Left renal pelvis (tissue), 4 donors: ENCODE measurements at regions not wholly inside any gene's neighbourhood (a gene's known extent, or its start where the extent isn't known, plus 50 kb on each side); places are given as distances from the start of the nearest gene placed in this dataset.
"Not testable (repeated sequence)": the region's sequence is repeated elsewhere in the genome, so short reads cannot be mapped to it uniquely, and the experiment has no call there.

Source experiments
- DNase-seq, 4 donors: peaks; one replicate each; pipeline ENCODE4 v3.0.0-alpha.2; 2013; ENCODE audit warnings: low read depth in 4 of 4, low spot score in 3 of 4

DNA sequence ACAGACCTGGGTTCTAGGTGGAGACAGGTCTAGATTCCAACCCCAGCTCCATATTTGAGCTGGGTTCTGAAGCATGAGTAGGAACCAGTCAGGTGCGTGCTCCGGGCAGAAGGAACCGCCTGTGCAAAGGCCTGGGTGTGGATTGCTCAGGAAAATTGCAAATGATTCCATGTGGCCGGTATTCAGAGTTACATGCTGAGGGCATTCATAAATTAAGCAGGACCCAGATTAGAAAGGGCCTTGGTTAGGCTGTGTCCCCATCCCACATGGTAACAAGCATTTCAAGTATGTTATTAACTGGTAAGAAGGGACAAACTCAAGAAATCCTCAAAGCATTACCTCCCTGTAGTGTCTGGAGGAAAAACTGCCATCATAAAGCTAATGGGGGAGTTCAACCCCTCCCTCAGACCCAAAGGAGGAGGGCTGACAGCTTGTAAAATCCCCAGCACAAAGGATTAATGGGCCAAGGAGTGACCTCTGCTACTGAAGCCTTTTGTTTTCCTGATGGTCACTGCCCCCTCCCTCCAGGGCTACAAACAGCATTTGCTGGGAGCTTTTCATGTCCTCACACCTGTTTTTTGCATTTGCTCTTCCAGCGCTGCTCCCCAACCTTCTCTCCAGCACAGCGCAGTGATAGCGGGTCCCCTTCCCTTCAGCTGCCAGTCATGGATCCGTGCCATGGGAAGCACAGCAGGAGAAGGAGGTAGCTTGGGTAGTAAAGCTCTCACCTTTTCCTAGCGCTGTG lies 218.0 kb downstream of the C16orf95 start:
- peak in 3 of 4 donors; percentile 48 to 78 (median 60) for DNase-seq

GRCh38 chr16:87100306-87101058 lies 216.7 kb downstream of the C16orf95 start:
- no peak for DNase-seq

- DNase-seq = no peak
These were observed 215.3 kb downstream of the C16orf95 start for GRCh38 chr16:87101903-87102302.

GRCh38 chr16:87107201-87107600 lies 210.0 kb downstream of the C16orf95 start:
- DNase-seq = no peak

DNA sequence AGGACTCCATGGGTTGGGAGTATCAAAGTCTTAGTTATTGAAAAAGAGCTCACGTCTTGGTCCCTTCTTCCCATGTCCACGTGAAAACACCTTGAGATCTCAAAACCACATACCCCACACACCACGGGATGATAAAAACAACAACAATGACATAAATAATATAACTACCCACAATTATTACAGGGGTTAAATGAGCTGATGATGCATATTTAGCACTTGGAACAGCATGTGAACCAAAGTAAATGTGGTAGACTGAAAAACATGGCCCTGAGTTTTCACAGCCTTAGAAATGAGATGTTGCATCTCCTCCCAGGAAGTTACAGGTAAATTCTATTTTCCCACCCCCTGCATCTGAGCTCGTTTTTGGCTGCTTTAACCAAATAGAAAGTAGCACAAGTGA lies 208.9 kb downstream of the C16orf95 start:
- DNase-seq = no peak

- no peak for DNase-seq
These were observed 208.3 kb downstream of the C16orf95 start for GRCh38 chr16:87108941-87109340.

DNA sequence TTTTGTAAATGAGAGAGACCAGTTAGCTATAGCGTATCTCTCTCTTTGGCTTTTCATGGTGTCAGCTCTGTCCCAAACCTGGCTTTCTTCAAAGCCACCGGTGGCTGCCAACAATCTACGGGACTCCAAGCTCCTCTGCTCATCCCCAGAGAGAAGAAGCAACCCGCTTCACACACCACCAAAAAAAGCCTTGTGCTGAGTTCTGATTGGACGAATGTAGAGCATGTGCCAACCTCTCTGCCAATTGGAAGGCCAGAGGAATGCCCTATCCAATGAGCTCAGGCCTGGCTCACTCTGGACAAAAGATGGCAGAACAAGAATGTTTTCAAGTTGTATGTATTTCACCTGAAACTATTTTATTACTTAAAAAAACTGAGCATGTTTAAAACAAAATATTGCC lies 202.4 kb downstream of the C16orf95 start:
- no peak for DNase-seq

GRCh38 chr16:87115646-87116045 lies 201.5 kb downstream of the C16orf95 start:
- DNase-seq = no peak

- no peak for DNase-seq
These were observed 199.3 kb downstream of the C16orf95 start for GRCh38 chr16:87117936-87118335.

- DNase-seq = no peak
These were observed 198.0 kb downstream of the C16orf95 start for GRCh38 chr16:87119168-87119567.

GRCh38 chr16:87119748-87120147 lies 197.4 kb downstream of the C16orf95 start:
- no peak for DNase-seq

GRCh38 chr16:87121816-87122215 lies 195.4 kb downstream of the C16orf95 start:
- DNase-seq = no peak

GRCh38 chr16:87123356-87124001 lies 193.7 kb downstream of the C16orf95 start:
- no peak for DNase-seq

DNA sequence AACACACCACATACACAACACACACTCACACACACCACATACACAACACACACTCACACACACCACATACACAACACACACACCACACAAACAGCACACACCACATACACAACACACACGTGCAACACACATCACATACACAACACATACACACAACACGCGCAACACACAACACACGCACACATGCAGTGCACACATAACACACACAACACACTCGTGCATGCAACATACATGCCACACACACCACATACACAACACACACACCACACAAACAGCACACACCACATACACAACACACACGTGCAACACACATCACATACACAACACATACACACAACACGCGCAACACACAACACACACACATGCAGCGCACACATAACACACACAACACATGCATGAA lies 192.8 kb downstream of the C16orf95 start:
- DNase-seq = not testable (repeated sequence)

DNA sequence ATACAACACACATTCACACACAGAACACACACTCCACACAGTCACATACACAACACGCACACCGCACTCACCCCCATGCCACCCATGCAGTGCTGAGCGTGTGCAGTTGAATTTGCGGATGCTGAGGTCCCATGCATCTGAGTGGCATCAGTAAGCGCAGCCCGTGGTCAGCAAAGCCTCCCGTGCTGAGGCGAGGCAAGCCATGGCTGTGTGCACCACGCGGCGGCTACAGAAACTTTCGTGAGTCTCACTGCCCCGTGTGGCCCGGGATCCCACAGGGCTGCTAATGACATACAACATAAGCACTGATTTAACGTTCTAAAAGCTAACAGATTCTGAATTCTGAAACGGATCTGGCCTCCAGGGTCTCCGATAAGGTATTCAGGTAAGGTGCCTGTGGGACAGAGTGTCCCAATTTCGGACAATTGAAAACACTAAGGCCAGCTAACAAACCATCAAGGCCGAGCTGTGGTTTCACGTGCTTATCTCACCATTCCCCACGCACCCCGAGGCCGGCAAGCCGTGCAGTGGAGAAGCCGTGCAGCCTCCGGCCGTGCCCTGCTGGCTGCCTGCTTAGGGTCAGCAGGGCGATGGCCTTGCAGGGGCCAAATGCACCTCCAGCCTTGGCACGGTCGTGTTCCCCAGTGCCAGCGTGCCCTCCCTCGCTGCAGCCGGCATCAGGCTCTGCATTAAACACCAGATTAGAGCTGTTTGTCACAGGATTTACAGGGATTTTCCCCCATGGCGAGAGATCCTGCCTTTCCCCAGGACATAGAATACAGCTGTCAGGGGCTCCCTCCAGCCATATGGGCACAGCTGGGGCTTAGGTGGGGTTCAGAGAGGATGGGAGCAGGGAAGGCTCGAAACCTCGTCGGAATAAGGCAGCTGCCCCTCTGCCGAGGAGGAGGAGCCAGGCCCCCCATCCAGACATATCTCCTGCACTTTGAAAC lies 191.7 kb downstream of the C16orf95 start:
- DNase-seq = no peak

DNA sequence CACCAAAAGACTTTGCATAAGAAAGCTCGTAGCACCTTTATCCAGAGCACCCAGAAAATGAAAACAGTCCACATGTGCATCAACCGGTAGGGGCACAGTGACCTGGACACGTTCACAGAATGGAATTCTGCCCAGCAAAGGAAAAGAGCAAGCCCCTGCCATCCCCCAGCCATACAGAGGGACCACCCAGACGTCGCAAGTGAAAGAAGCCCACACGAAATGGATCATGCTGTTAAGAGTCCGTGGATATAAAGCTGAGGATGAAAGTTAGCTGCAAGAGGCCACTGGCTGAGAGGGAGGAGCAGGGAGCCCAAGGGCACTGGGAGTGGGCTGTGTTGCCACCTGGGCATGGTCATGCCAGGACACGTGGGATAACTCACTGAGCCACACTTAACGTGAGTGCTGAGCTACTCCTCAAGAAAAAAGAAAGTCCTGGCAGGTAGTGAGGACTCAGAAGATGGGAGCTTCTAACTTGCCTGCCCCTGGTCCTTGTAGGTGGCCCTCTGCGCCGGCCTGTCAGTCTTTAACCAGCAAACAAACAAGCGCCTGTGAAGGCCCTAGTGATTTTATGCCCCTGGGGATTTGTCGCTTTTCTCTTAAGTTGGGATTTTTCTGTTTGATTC lies 190.7 kb downstream of the C16orf95 start:
- no peak for DNase-seq

DNA sequence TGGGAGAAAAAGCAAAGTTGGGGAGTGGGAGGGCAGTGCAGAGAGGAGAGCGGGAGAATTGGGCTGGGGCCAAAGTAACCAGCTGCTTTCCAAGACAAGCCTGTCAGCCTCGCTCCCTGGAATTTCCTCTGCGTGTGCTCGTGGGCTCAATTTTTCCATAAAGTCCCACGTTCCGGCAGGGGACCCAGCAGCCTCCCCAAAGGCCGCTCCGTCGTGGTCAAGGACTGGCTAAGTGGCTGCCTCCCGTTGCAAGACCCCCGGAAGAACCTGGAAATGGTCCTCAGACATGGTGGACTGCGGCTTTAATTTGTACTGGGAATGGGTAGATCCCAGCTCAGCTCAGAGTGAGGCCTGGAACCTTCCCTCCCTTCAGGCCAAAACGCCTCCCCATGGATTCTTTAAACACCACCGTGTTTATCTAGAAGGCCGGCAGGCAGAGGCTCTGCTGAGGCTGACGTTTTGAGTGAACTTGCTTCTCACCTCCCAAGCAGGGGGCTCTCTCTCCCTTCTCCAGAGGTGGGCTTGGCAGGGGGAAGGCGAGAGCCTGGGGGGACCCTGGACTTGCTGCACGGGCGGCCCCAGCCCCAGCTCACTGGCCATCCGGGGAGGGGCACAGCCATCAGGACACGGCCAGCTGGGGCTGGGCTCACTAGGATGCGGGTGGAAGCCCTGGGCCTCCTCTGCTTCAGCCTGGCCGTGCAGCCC lies 190.0 kb downstream of the C16orf95 start:
- peak; percentile 60 to 71 (median 70) for DNase-seq

GRCh38 chr16:87127766-87128147 lies 189.4 kb downstream of the C16orf95 start:
- DNase-seq = no peak

GRCh38 chr16:87129771-87130170 lies 187.4 kb downstream of the C16orf95 start:
- no peak for DNase-seq
